HG02763 (cell line): ENCODE measurements at regions not wholly inside any gene's neighbourhood (a gene's known extent, or its start where the extent isn't known, plus 50 kb on each side); places are given as distances from the start of the nearest gene placed in this dataset.

Experiments
- ATAC-seq: cut with Tn5 transposase; IDR thresholded peaks from one replicate; pipeline ENCODE4 v1.9.1; 2021; ENCODE audit warnings: mild to moderate bottlenecking, moderate library complexity; ENCODE audit not compliant: unreplicated experiment

- no peak for ATAC-seq
These were observed 313.6 kb downstream of the TBC1D32 start for GRCh38 chr6:121020656-121021055.

GRCh38 chr6:121008553-121008952 lies 325.7 kb downstream of the TBC1D32 start:
- no peak for ATAC-seq

GRCh38 chr6:121006024-121006423 lies 328.3 kb downstream of the TBC1D32 start:
- no peak for ATAC-seq

- no peak for ATAC-seq
These were observed 333.9 kb downstream of the TBC1D32 start for GRCh38 chr6:121000381-121000780.

GRCh38 chr6:120996340-120996739 lies 337.9 kb downstream of the TBC1D32 start:
- ATAC-seq = no peak

GRCh38 chr6:120994573-120994967 lies 339.7 kb downstream of the TBC1D32 start:
- no peak for ATAC-seq

GRCh38 chr6:120993929-120994572 lies 340.2 kb downstream of the TBC1D32 start:
- no peak for ATAC-seq

- no peak for ATAC-seq
These were observed 342.0 kb downstream of the TBC1D32 start for GRCh38 chr6:120992257-120992656.

GRCh38 chr6:120990866-120991265 lies 343.4 kb downstream of the TBC1D32 start:
- no peak for ATAC-seq

- ATAC-seq = no peak
These were observed 352.4 kb downstream of the TBC1D32 start for GRCh38 chr6:120981835-120982234.

GRCh38 chr6:120966321-120966720 lies 368.0 kb downstream of the TBC1D32 start:
- ATAC-seq = no peak

GRCh38 chr6:120965814-120966213 lies 368.5 kb downstream of the TBC1D32 start:
- no peak for ATAC-seq

- no peak for ATAC-seq
These were observed 373.5 kb downstream of the TBC1D32 start for GRCh38 chr6:120960761-120961160.

- ATAC-seq = no peak
These were observed 380.2 kb downstream of the TBC1D32 start for GRCh38 chr6:120954111-120954510.

- no peak for ATAC-seq
These were observed 383.0 kb downstream of the TBC1D32 start for GRCh38 chr6:120951258-120951657.

GRCh38 chr6:120947111-120947510 lies 387.2 kb downstream of the TBC1D32 start:
- no peak for ATAC-seq

GRCh38 chr6:120945905-120946594 lies 388.2 kb downstream of the TBC1D32 start:
- ATAC-seq = peak; percentile 62

- peak; percentile 97 for ATAC-seq
These were observed 395.3 kb downstream of the TBC1D32 start for GRCh38 chr6:120938876-120939472.

- peak; percentile 32 for ATAC-seq
These were observed 396.0 kb downstream of the TBC1D32 start for GRCh38 chr6:120938164-120938875.

GRCh38 chr6:120935908-120936307 lies 398.4 kb downstream of the TBC1D32 start:
- ATAC-seq = peak; percentile 30

- ATAC-seq = no peak
These were observed 399.3 kb downstream of the TBC1D32 start for GRCh38 chr6:120935016-120935415.
